Fibroblast of lung (primary cell): ENCODE measurements at regions not wholly inside any gene's neighbourhood (a gene's known extent, or its start where the extent isn't known, plus 50 kb on each side); places are given as distances from the start of the nearest gene placed in this dataset.

Experiments used
- EZH2 ChIP-seq: IDR thresholded peaks from 2 replicates; pipeline ENCODE4 v1.5.1; 2012; ENCODE audit warnings: low read length, control low read depth, mild to moderate bottlenecking; ENCODE audit errors: missing control alignments
- TF ChIP-seq, protein P1 (sequence below), 2 donors: IDR thresholded peaks in 1 of 2; conservative IDR thresholded peaks in 1 of 2; 1 replicate in 1 of 2; 2 replicates in 1 of 2; pipeline ENCODE4 v1.5.1; 2011 to 2012; ENCODE audit warnings: low read length in 2 of 2, control low read depth in 1 of 2, inconsistent platforms in 1 of 2, low read depth in 1 of 2, mild to moderate bottlenecking in 1 of 2

DNA sequence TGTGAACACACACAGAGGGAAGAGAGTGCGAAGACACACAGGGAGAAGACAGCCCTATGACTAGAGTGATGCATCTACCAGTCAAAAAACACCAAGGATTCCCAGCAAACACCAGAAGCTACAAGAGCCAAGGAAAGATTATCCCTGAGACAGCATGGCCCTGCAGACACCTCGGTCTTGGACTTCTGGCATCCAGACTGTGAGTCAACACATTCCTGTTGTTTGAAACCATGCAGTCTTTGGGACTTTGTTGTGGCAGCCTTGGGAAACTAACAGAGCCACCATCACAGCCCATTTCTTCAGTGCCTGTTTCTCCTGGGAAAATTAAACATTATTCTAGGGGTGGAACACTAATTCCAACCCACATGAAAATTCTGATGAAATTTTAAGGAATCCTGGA, 220.6 kb downstream of the GXYLT1 start:
- TF ChIP-seq, protein P1, sequence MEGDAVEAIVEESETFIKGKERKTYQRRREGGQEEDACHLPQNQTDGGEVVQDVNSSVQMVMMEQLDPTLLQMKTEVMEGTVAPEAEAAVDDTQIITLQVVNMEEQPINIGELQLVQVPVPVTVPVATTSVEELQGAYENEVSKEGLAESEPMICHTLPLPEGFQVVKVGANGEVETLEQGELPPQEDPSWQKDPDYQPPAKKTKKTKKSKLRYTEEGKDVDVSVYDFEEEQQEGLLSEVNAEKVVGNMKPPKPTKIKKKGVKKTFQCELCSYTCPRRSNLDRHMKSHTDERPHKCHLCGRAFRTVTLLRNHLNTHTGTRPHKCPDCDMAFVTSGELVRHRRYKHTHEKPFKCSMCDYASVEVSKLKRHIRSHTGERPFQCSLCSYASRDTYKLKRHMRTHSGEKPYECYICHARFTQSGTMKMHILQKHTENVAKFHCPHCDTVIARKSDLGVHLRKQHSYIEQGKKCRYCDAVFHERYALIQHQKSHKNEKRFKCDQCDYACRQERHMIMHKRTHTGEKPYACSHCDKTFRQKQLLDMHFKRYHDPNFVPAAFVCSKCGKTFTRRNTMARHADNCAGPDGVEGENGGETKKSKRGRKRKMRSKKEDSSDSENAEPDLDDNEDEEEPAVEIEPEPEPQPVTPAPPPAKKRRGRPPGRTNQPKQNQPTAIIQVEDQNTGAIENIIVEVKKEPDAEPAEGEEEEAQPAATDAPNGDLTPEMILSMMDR (conservative IDR thresholded peaks at IDR 0.05 in 1 of 2, IDR thresholded peaks at IDR 0.05 in 1 of 2; ENCODE audit: low read depth in 1 of 2, low read length in 2 of 2): no peak
- TF ChIP-seq EZH2: no peak
